Keratinocyte (primary cell): ENCODE measurements at regions not wholly inside any gene's neighbourhood (a gene's known extent, or its start where the extent isn't known, plus 50 kb on each side); places are given as distances from the start of the nearest gene placed in this dataset.

ENCODE experiments used
- DNase-seq: peaks from one replicate; pipeline ENCODE4 v3.0.0-alpha.2; 2011; ENCODE audit warnings: low read depth, missing footprints, low spot score
- FAIRE-seq: peaks from 2 replicates; lab custom pipeline; 2011; peaks lifted over from hg19 to GRCh38; lab: Jason Lieb, UNC
- H2AFZ ChIP-seq: 2 replicates; pipeline ENCODE4 v1.6.0; 2012; ENCODE audit warnings: low read length, control low read depth, inconsistent platforms; ENCODE audit not compliant: control insufficient read depth
- H3K27ac ChIP-seq: 2 replicates; pipeline ENCODE4 v1.5.1; 2011; ENCODE audit warnings: low read length; ENCODE audit not compliant: control insufficient read depth, insufficient read depth
- H3K27me3 ChIP-seq: 3 replicates; pipeline ENCODE4 v1.6.0; 2011; ENCODE audit warnings: low read length; ENCODE audit not compliant: control insufficient read depth, insufficient read depth; ENCODE audit errors: extremely low read depth
- H3K36me3 ChIP-seq, 2 experiments: 2 replicates in 1 of 2; 3 replicates in 1 of 2; pipeline ENCODE4 v1.5.1; 2011; ENCODE audit warnings: low read length in 2 of 2, mild to moderate bottlenecking in 1 of 2; ENCODE audit not compliant: control insufficient read depth in 2 of 2, insufficient read depth in 2 of 2; ENCODE audit errors: extremely low read depth in 1 of 2
- H3K4me1 ChIP-seq: 3 replicates; pipeline ENCODE4 v1.5.1; 2011; ENCODE audit warnings: low read length; ENCODE audit not compliant: control insufficient read depth, insufficient read depth; ENCODE audit errors: extremely low read depth
- H3K4me2 ChIP-seq: 3 replicates; pipeline ENCODE4 v1.6.0; 2011; ENCODE audit warnings: low read depth, low read length; ENCODE audit not compliant: control insufficient read depth, insufficient read depth; ENCODE audit errors: extremely low read depth
- H3K4me3 ChIP-seq, 3 experiments: fragments of 200-600 bp in 1 of 3; sonication (generic) in 1 of 3; 2 replicates in 2 of 3; 3 replicates in 1 of 3; pipeline ENCODE4 v1.5.1; 2011 to 2016; ENCODE audit warnings: low read length in 3 of 3, mild to moderate bottlenecking in 3 of 3, control low read depth in 2 of 3, inconsistent platforms in 1 of 3, low read depth in 1 of 3, mixed read lengths in 1 of 3, mixed run types in 1 of 3, moderate library complexity in 1 of 3; ENCODE audit not compliant: control insufficient read depth in 2 of 3, insufficient read depth in 2 of 3; ENCODE audit errors: extremely low read depth in 1 of 3
- H3K79me2 ChIP-seq: 2 replicates; pipeline ENCODE4 v1.6.0; 2012; ENCODE audit warnings: low read length; ENCODE audit not compliant: control insufficient read depth, insufficient read depth
- H3K9ac ChIP-seq: 3 replicates; pipeline ENCODE4 v1.6.0; 2011; ENCODE audit warnings: low read length; ENCODE audit not compliant: control insufficient read depth, insufficient read depth; ENCODE audit errors: extremely low read depth
- H3K9me1 ChIP-seq: 3 replicates; pipeline ENCODE4 v1.6.0; 2011; ENCODE audit warnings: low read length; ENCODE audit not compliant: control insufficient read depth, insufficient read depth; ENCODE audit errors: extremely low read depth
- H3K9me3 ChIP-seq: 2 replicates; pipeline ENCODE4 v1.5.1; 2012; ENCODE audit warnings: low read depth, low read length; ENCODE audit not compliant: control insufficient read depth
- H4K20me1 ChIP-seq: 3 replicates; pipeline ENCODE4 v1.6.0; 2011; ENCODE audit warnings: low read length; ENCODE audit not compliant: control insufficient read depth, insufficient read depth; ENCODE audit errors: extremely low read depth
- EZH2 ChIP-seq: IDR thresholded peaks from one replicate; pipeline ENCODE4 v1.6.1; 2012; ENCODE audit warnings: inconsistent platforms, mild to moderate bottlenecking, low read length, moderate library complexity
- dilution Hi-C: fragments of 300-500 bp; cut with MboI; formaldehyde crosslinking; loops from one replicate; pipeline ENCODE4 v1.7.0; 2020; ENCODE audit warnings: low sequenced_read_pairs; ENCODE audit not compliant: extremely low pct_ligation_motif_present
- TF ChIP-seq, protein P1 (sequence below), 3 experiments: IDR thresholded peaks in 1 of 3; conservative IDR thresholded peaks in 1 of 3; optimal IDR thresholded peaks in 1 of 3; 2 replicates in 2 of 3; 3 replicates in 1 of 3; pipeline versions ENCODE3 to v1.5.1; 2011; ENCODE audit warnings: low read length in 3 of 3, mild to moderate bottlenecking in 3 of 3, moderate library complexity in 2 of 3, control low read depth in 1 of 3, inconsistent platforms in 1 of 3; ENCODE audit not compliant: insufficient read depth in 2 of 3; ENCODE audit errors: extremely low read depth in 1 of 3

DNA sequence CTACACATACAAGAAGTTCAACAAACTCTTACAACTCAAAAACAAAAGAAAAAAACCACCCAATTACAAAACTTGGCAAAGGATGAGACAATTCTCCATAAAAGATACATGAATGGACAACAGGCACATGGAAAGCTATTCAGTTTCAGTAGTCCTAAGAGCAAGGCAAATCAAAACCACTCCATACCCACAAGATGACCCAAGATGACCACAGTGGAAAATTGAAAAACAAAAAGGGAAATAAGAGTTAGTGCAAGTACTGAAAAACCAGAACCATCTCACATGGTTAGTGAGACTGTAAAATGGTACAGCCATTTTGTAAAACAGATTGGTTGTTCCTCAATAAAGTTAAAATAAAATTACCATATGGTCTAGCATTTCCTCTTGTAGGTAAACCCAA is 287.1 kb upstream of the CDH9 start:
- no peak overlapping the region for H3K27ac ChIP-seq

DNA sequence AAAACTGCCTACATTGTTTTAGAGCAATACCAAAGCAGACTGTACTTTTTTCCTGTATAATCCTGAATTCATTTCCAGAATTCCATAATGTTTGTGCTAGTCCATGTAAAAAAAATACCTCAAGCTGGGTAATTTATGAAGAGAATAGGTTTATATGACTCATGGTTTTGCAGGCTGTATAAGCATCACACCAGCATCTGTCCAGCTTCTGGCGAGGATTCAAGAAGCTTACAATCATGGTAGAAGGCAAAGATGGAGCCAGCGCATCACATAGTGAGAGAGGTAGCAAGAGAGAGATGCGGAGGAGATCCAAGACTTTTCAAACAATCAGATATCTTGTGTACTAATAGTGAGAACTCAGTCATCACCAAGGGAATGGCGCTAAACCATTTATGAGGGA is 280.3 kb upstream of the CDH9 start:
- dilution Hi-C loops, result no loop called here
- no peaks in the 10 kb centered on the region for H3K9me3 ChIP-seq
- H2AFZ ChIP-seq, result no peak overlapping the region
- no peaks in the 10 kb centered on the region for H3K9me1 ChIP-seq
- no peaks in the 10 kb centered on the region for H3K79me2 ChIP-seq
- no peaks in the 10 kb centered on the region for H3K27me3 ChIP-seq
- H3K4me1 ChIP-seq, result peaks cover 11% of the 10 kb centered on the region
- no peak overlapping the region for H3K4me2 ChIP-seq
- H3K9ac ChIP-seq, result no peak overlapping the region
- no peak overlapping the region for H3K27ac ChIP-seq
- H3K4me3 ChIP-seq, result no peak overlapping the region
- H3K36me3 ChIP-seq, result no peaks in the 10 kb centered on the region
- FAIRE-seq (no peak), DNase-seq (no peak)
- H4K20me1 ChIP-seq, result no peaks in the 10 kb centered on the region
- TF ChIP-seq EZH2, result no peak
- TF ChIP-seq, protein P1, sequence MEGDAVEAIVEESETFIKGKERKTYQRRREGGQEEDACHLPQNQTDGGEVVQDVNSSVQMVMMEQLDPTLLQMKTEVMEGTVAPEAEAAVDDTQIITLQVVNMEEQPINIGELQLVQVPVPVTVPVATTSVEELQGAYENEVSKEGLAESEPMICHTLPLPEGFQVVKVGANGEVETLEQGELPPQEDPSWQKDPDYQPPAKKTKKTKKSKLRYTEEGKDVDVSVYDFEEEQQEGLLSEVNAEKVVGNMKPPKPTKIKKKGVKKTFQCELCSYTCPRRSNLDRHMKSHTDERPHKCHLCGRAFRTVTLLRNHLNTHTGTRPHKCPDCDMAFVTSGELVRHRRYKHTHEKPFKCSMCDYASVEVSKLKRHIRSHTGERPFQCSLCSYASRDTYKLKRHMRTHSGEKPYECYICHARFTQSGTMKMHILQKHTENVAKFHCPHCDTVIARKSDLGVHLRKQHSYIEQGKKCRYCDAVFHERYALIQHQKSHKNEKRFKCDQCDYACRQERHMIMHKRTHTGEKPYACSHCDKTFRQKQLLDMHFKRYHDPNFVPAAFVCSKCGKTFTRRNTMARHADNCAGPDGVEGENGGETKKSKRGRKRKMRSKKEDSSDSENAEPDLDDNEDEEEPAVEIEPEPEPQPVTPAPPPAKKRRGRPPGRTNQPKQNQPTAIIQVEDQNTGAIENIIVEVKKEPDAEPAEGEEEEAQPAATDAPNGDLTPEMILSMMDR (optimal IDR thresholded peaks at IDR 0.05 in 1 of 3, IDR thresholded peaks at IDR 0.05 in 1 of 3, conservative IDR thresholded peaks at IDR 0.05 in 1 of 3; ENCODE audit: extremely low read depth in 1 of 3, insufficient read depth in 2 of 3, low read length in 3 of 3), result no peak

More for the DNA sequence above, 287.1 kb upstream of the CDH9 start:
- dilution Hi-C loops, result no loop called here
- H3K9me3 ChIP-seq, result peaks cover 2% of the 10 kb centered on the region
- no peak overlapping the region for H3K9ac ChIP-seq
- no peak for FAIRE-seq
- TF ChIP-seq, protein P1 (optimal IDR thresholded peaks at IDR 0.05 in 1 of 3, IDR thresholded peaks at IDR 0.05 in 1 of 3, conservative IDR thresholded peaks at IDR 0.05 in 1 of 3; ENCODE audit: extremely low read depth in 1 of 3, insufficient read depth in 2 of 3, low read length in 3 of 3), result no peak
- no peak for TF ChIP-seq EZH2
- no peaks in the 10 kb centered on the region for H3K9me1 ChIP-seq
- H2AFZ ChIP-seq, result no peak overlapping the region
- H3K36me3 ChIP-seq, result no peaks in the 10 kb centered on the region
- H3K4me2 ChIP-seq, result no peak overlapping the region
- H3K79me2 ChIP-seq, result no peaks in the 10 kb centered on the region
- no peak for DNase-seq
- H3K4me1 ChIP-seq, result peaks cover 6% of the 10 kb centered on the region
- H3K4me3 ChIP-seq, result no peak overlapping the region
- H3K27me3 ChIP-seq, result no peaks in the 10 kb centered on the region
- H4K20me1 ChIP-seq, result no peaks in the 10 kb centered on the region
